ENCODE measurements at regions not wholly inside any gene's neighbourhood (a gene's known extent, or its start where the extent isn't known, plus 50 kb on each side); places are given as distances from the start of the nearest gene placed in this dataset.

DNA sequence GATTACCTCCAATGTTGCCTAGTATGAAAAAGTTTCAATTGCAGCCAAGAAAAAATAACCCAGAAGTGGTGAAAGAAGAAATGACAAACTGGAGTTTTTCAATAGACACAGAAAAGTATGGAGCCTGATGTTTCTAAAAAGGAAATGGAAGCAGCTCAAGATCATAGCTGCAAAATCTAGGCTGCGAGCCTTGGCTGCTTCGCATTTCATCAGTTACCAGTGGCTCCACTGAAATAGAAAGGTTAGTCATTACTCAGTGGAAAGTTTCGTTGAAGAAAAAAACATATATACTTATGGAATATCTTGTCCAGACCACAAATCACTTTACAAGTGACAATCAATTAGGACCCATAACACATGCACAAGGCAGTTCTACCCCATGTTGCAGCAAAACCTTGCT, 206.8 kb upstream of the SOX9 start:
- WGBS, result 84% methylated on average over 3 of the region's 3 CpGs
- Histone ChIP-seq H3K27me3 (no peaks in the 10 kb centered on the region), H3K4me3 (no peak overlapping the region), H3K36me3 (no peaks in the 10 kb centered on the region), H3K4me1 (no peaks in the 10 kb centered on the region), H3K27ac (replicated peaks in 1 of 4) (no peak overlapping the region), H3K9me3 (no peaks in the 10 kb centered on the region)
- intact Hi-C loops (cut with DNase I), result no loop called here
- no peak for TF ChIP-seq POLR2AphosphoS5 (IDR thresholded peaks at IDR 0.05)
- DNase-seq (ENCODE audit: extremely low spot score), result no peak

GRCh38 chr17:71914812-71915211, 206.0 kb upstream of the SOX9 start:
- Histone ChIP-seq H3K4me1 (no peaks in the 10 kb centered on the region), H3K27me3 (no peaks in the 10 kb centered on the region), H3K36me3 (no peaks in the 10 kb centered on the region), H3K9me3 (no peaks in the 10 kb centered on the region), H3K27ac (replicated peaks in 1 of 4) (no peak overlapping the region), H3K4me3 (no peak overlapping the region)
- DNase-seq (ENCODE audit: extremely low spot score), result no peak
- intact Hi-C loops (cut with DNase I), result no loop called here
- 73% methylated on average over 2 of the region's 2 CpGs for WGBS
- TF ChIP-seq EP300 (IDR thresholded peaks at IDR 0.05) (no peak), POLR2AphosphoS5 (IDR thresholded peaks at IDR 0.05) (no peak), POLR2A (IDR thresholded peaks at IDR 0.05; ENCODE audit: low read depth) (no peak)
- TF ChIP-seq, protein P1, sequence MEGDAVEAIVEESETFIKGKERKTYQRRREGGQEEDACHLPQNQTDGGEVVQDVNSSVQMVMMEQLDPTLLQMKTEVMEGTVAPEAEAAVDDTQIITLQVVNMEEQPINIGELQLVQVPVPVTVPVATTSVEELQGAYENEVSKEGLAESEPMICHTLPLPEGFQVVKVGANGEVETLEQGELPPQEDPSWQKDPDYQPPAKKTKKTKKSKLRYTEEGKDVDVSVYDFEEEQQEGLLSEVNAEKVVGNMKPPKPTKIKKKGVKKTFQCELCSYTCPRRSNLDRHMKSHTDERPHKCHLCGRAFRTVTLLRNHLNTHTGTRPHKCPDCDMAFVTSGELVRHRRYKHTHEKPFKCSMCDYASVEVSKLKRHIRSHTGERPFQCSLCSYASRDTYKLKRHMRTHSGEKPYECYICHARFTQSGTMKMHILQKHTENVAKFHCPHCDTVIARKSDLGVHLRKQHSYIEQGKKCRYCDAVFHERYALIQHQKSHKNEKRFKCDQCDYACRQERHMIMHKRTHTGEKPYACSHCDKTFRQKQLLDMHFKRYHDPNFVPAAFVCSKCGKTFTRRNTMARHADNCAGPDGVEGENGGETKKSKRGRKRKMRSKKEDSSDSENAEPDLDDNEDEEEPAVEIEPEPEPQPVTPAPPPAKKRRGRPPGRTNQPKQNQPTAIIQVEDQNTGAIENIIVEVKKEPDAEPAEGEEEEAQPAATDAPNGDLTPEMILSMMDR (IDR thresholded peaks at IDR 0.05), result no peak

DNA sequence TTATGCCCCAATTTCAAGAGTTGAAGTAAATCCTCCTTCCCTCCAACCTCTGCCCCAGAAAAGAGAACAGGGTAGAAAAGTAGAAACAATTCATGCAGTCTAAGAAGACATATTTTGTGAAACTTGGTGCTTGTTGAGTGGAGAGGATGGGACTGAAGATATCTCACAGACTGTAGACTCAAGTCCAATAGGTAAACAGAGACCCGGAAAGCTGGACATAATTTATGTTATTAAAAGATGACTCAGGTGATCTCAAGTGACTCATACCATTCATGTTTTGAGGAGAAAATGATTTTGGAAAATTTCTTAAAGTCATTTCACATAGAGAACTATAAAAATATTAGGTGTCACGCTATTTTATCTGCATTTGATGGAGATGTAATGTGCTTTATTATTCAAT, 203.1 kb upstream of the SOX9 start:
- no peak overlapping the region for H3K27ac ChIP-seq (replicated peaks in 1 of 4)
- intact Hi-C loops (cut with DNase I), result no loop called here
- DNase-seq (ENCODE audit: extremely low spot score), result no peak
- no peaks in the 10 kb centered on the region for H3K27me3 ChIP-seq
- WGBS, result 74% methylated on average over 2 of the region's 2 CpGs
- H3K4me3 ChIP-seq, result no peak overlapping the region
- H3K4me1 ChIP-seq, result no peaks in the 10 kb centered on the region
- no peaks in the 10 kb centered on the region for H3K36me3 ChIP-seq
- H3K9me3 ChIP-seq, result no peaks in the 10 kb centered on the region
- TF ChIP-seq, protein P1 (IDR thresholded peaks at IDR 0.05), result no peak
- TF ChIP-seq POLR2AphosphoS5 (IDR thresholded peaks at IDR 0.05), result no peak
- TF ChIP-seq EP300 (IDR thresholded peaks at IDR 0.05), result no peak
- no peak for TF ChIP-seq POLR2A (IDR thresholded peaks at IDR 0.05; ENCODE audit: low read depth)

GRCh38 chr17:71919186-71919585, 201.6 kb upstream of the SOX9 start:
- Histone ChIP-seq H3K36me3 (no peaks in the 10 kb centered on the region), H3K4me3 (no peak overlapping the region), H3K27ac (replicated peaks in 1 of 4) (no peak overlapping the region), H3K4me1 (no peaks in the 10 kb centered on the region), H3K27me3 (no peaks in the 10 kb centered on the region), H3K9me3 (no peaks in the 10 kb centered on the region)
- no peak for TF ChIP-seq POLR2A (IDR thresholded peaks at IDR 0.05; ENCODE audit: low read depth)
- no peak for TF ChIP-seq EP300 (IDR thresholded peaks at IDR 0.05)
- TF ChIP-seq, protein P1 (IDR thresholded peaks at IDR 0.05), result no peak
- no peak for TF ChIP-seq POLR2AphosphoS5 (IDR thresholded peaks at IDR 0.05)
- intact Hi-C loops (cut with DNase I), result no loop called here
- WGBS, result 66% methylated on average over 2 of the region's 2 CpGs
- no peak for DNase-seq (ENCODE audit: extremely low spot score)

DNA sequence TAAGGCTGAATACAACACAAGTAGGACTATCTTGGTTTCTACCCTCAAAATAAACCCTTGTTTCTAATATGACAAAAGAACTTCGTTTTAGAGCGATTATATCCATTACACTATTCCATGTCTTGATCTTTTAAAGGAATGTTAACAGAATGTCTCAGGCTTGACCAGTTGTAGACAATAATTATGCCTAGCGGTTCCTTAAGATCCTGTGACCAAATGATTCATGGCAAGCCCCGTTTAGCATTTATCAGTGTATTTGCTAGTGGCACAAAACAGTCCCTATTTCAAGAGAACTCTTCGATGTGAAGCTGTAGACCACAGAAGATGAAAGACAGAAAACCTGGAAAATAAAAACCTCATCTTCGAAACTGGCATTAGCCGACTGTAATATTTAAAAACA, 200.9 kb upstream of the SOX9 start:
- no peak for DNase-seq (ENCODE audit: extremely low spot score)
- TF ChIP-seq POLR2AphosphoS5 (IDR thresholded peaks at IDR 0.05) (no peak), EP300 (IDR thresholded peaks at IDR 0.05) (no peak), POLR2A (IDR thresholded peaks at IDR 0.05; ENCODE audit: low read depth) (no peak)
- TF ChIP-seq, protein P1 (IDR thresholded peaks at IDR 0.05), result no peak
- no peaks in the 10 kb centered on the region for H3K4me1 ChIP-seq
- H3K4me3 ChIP-seq, result no peak overlapping the region
- H3K27me3 ChIP-seq, result peaks cover 0 to 6% (median 0%) of the 10 kb centered on the region in 4 donors
- no peaks in the 10 kb centered on the region for H3K9me3 ChIP-seq
- H3K36me3 ChIP-seq, result no peaks in the 10 kb centered on the region
- intact Hi-C loops (cut with DNase I), result no loop called here
- 73% methylated on average over 7 of the region's 7 CpGs for WGBS
- no peak overlapping the region for H3K27ac ChIP-seq (replicated peaks in 1 of 4)
